Neural progenitor cell (in vitro differentiated cells): ENCODE measurements at regions not wholly inside any gene's neighbourhood (a gene's known extent, or its start where the extent isn't known, plus 50 kb on each side); places are given as distances from the start of the nearest gene placed in this dataset.

ENCODE experiments used
- EZH2phosphoT487 ChIP-seq: fragments of 200-600 bp; sonication (generic); IDR thresholded peaks from 2 replicates; pipeline ENCODE4 v1.6.1; 2017; ENCODE audit warnings: antibody characterized with exemption
- TF ChIP-seq, protein P1 (sequence below): fragments of 200-600 bp; sonication (generic); IDR thresholded peaks from 2 replicates; pipeline ENCODE4 v1.5.1; 2017; ENCODE audit warnings: antibody characterized with exemption, mild to moderate bottlenecking

DNA sequence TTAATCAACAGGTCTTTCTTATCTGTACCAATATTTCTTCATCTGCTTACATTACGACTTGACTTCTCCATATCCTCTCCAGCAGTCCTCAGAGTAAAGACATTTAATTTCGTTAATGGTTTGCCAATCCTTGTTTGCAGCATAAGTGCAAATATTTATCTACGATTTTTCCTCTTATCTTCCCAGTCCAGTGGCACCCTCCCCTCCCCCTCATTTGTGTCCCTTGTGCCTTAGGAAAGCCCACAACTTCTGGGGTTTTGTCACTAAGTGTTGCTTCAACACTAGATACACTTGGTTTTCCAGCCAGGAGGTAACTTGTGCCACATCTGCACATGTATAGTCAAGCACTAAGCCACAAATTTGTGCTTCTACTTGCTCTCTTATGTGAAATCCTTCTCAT lies 327.2 kb downstream of the CBLN4 start:
- TF ChIP-seq, protein P1, sequence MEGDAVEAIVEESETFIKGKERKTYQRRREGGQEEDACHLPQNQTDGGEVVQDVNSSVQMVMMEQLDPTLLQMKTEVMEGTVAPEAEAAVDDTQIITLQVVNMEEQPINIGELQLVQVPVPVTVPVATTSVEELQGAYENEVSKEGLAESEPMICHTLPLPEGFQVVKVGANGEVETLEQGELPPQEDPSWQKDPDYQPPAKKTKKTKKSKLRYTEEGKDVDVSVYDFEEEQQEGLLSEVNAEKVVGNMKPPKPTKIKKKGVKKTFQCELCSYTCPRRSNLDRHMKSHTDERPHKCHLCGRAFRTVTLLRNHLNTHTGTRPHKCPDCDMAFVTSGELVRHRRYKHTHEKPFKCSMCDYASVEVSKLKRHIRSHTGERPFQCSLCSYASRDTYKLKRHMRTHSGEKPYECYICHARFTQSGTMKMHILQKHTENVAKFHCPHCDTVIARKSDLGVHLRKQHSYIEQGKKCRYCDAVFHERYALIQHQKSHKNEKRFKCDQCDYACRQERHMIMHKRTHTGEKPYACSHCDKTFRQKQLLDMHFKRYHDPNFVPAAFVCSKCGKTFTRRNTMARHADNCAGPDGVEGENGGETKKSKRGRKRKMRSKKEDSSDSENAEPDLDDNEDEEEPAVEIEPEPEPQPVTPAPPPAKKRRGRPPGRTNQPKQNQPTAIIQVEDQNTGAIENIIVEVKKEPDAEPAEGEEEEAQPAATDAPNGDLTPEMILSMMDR = no peak
- TF ChIP-seq EZH2phosphoT487 = no peak
